H9 (cell line): ENCODE measurements at regions not wholly inside any gene's neighbourhood (a gene's known extent, or its start where the extent isn't known, plus 50 kb on each side); places are given as distances from the start of the nearest gene placed in this dataset.

Experiments
- DNase-seq: peaks from one replicate; pipeline ENCODE4 v3.0.0-alpha.2; 2017
- H2AFZ ChIP-seq: one replicate; pipeline ENCODE4 v1.6.1; 2013; ENCODE audit warnings: mild to moderate bottlenecking, low read length, control low read depth, moderate library complexity
- H2AK5ac ChIP-seq: 2 replicates; pipeline ENCODE4 v1.6.1; 2013; ENCODE audit warnings: low read length, control low read depth, mixed read lengths; ENCODE audit not compliant: insufficient read length
- H2BK120ac ChIP-seq: one replicate; pipeline ENCODE4 v1.6.1; 2013; ENCODE audit warnings: low read depth, mild to moderate bottlenecking, low read length, control low read depth, inconsistent platforms; ENCODE audit not compliant: poor library complexity, severe bottlenecking
- H2BK12ac ChIP-seq: 2 replicates; pipeline ENCODE4 v1.6.1; 2013; ENCODE audit warnings: low read length, control low read depth, mixed read lengths, low read depth; ENCODE audit not compliant: insufficient read length
- H2BK15ac ChIP-seq: 2 replicates; pipeline ENCODE4 v1.6.1; 2013; ENCODE audit warnings: low read depth, low read length, control low read depth
- H2BK20ac ChIP-seq: one replicate; pipeline ENCODE4 v1.6.1; 2013; ENCODE audit warnings: low read depth, mild to moderate bottlenecking, low read length, control low read depth, inconsistent platforms; ENCODE audit not compliant: poor library complexity, severe bottlenecking
- H2BK5ac ChIP-seq: 2 replicates; pipeline ENCODE4 v1.6.1; 2013; ENCODE audit warnings: low read length, control low read depth, mixed read lengths; ENCODE audit not compliant: insufficient read length
- H3K14ac ChIP-seq: 2 replicates; pipeline ENCODE4 v1.6.1; 2013; ENCODE audit warnings: low read length, control low read depth; ENCODE audit not compliant: insufficient read depth
- H3K18ac ChIP-seq: 2 replicates; pipeline ENCODE4 v1.6.1; 2013; ENCODE audit warnings: low read depth, mild to moderate bottlenecking, mixed read lengths, low read length, control low read depth; ENCODE audit not compliant: insufficient read length
- H3K23ac ChIP-seq: 2 replicates; pipeline ENCODE4 v1.6.1; 2013; ENCODE audit warnings: low read length, control low read depth, mixed read lengths, low read depth; ENCODE audit not compliant: insufficient read length
- H3K23me2 ChIP-seq: 2 replicates; pipeline ENCODE4 v1.6.1; 2013; ENCODE audit warnings: low read depth, mild to moderate bottlenecking, mixed read lengths, low read length, control low read depth; ENCODE audit not compliant: insufficient read length, poor library complexity, severe bottlenecking
- H3K27ac ChIP-seq: 2 replicates; pipeline ENCODE4 v1.5.1; 2013; ENCODE audit warnings: low read length, control low read depth, mixed read lengths, low read depth; ENCODE audit not compliant: insufficient read length
- H3K27me3 ChIP-seq: 2 replicates; pipeline ENCODE4 v1.6.1; 2013; ENCODE audit warnings: low read length, control low read depth, inconsistent platforms; ENCODE audit not compliant: insufficient read depth
- H3K4ac ChIP-seq: 2 replicates; pipeline ENCODE4 v1.6.1; 2013; ENCODE audit warnings: low read depth, mild to moderate bottlenecking, control low read depth, inconsistent platforms, low read length, moderate library complexity
- H3K4me1 ChIP-seq: 2 replicates; pipeline ENCODE4 v1.6.1; 2013; ENCODE audit warnings: low read length, control low read depth, inconsistent platforms; ENCODE audit not compliant: insufficient read depth
- H3K4me2 ChIP-seq: 2 replicates; pipeline ENCODE4 v1.6.1; 2013; ENCODE audit warnings: low read length, control low read depth, mixed read lengths; ENCODE audit not compliant: insufficient read length, insufficient read depth
- H3K56ac ChIP-seq: 2 replicates; pipeline ENCODE4 v1.6.1; 2013; ENCODE audit warnings: low read depth, mild to moderate bottlenecking, mixed read lengths, low read length, control low read depth; ENCODE audit not compliant: insufficient read length
- H3K79me1 ChIP-seq: 2 replicates; pipeline ENCODE4 v1.6.1; 2013; ENCODE audit warnings: low read depth, mild to moderate bottlenecking, moderate library complexity, low read length, control low read depth, inconsistent platforms; ENCODE audit not compliant: insufficient read depth, poor library complexity, severe bottlenecking
- H3K79me2 ChIP-seq: 2 replicates; pipeline ENCODE4 v1.6.1; 2013; ENCODE audit warnings: low read length, control low read depth, inconsistent platforms; ENCODE audit not compliant: insufficient read depth
- H3K9ac ChIP-seq: 2 replicates; pipeline ENCODE4 v1.6.1; 2013; ENCODE audit warnings: low read length, control low read depth, mixed read lengths; ENCODE audit not compliant: insufficient read length; ENCODE audit errors: extremely low read depth
- H3K9me3 ChIP-seq: one replicate; pipeline ENCODE4 v1.6.1; 2013; ENCODE audit warnings: low read depth, low read length, inconsistent platforms; ENCODE audit not compliant: control insufficient read depth
- H3T11ph ChIP-seq: one replicate; pipeline ENCODE4 v1.6.1; 2013; ENCODE audit warnings: mild to moderate bottlenecking, low read length, control low read depth, inconsistent platforms
- H4K20me1 ChIP-seq: one replicate; pipeline ENCODE4 v1.6.1; 2013; ENCODE audit not compliant: control insufficient read depth, insufficient read length, insufficient read depth
- H4K5ac ChIP-seq: 2 replicates; pipeline ENCODE4 v1.6.1; 2013; ENCODE audit warnings: low read depth, mild to moderate bottlenecking, mixed read lengths, low read length, control low read depth; ENCODE audit not compliant: insufficient read length
- H4K8ac ChIP-seq: replicated peaks from 2 replicates; pipeline ENCODE4 v1.6.1; 2013; ENCODE audit warnings: low read length, control low read depth, mixed read lengths, low read depth; ENCODE audit not compliant: insufficient read length
- H4K91ac ChIP-seq: 2 replicates; pipeline ENCODE4 v1.6.1; 2013; ENCODE audit warnings: low read depth, mild to moderate bottlenecking, moderate library complexity, mixed read lengths, low read length, control low read depth; ENCODE audit not compliant: insufficient read length
- H3K27ac Mint-ChIP-seq, 3 experiments: 2 replicates in 2 of 3; 3 replicates in 1 of 3; pipeline ENCODE4 v1.8.0; 2020 to 2021; ENCODE audit warnings: mixed read lengths in 3 of 3, mild to moderate bottlenecking in 1 of 3, moderate library complexity in 1 of 3
- H3K27me3 Mint-ChIP-seq: 2 replicates; pipeline ENCODE4 v1.8.0; 2021; ENCODE audit warnings: low read depth, mild to moderate bottlenecking, moderate library complexity, mixed read lengths
- H3K36me3 Mint-ChIP-seq, 3 experiments: 2 replicates in 2 of 3; 3 replicates in 1 of 3; pipeline ENCODE4 v1.8.0; 2020 to 2021; ENCODE audit warnings: low read depth in 3 of 3, mixed read lengths in 3 of 3; ENCODE audit not compliant: insufficient read depth in 1 of 3
- H3K4me1 Mint-ChIP-seq, 2 experiments: 2 replicates each; pipeline ENCODE4 v1.8.0; 2020; ENCODE audit warnings: mixed read lengths in 2 of 2
- H3K4me3 Mint-ChIP-seq, 2 experiments: 2 replicates in 1 of 2; 3 replicates in 1 of 2; pipeline ENCODE4 v1.8.0; 2020 to 2021; ENCODE audit warnings: mild to moderate bottlenecking in 2 of 2, mixed read lengths in 2 of 2, moderate library complexity in 1 of 2
- H3K9me3 Mint-ChIP-seq, 2 experiments: 2 replicates in 1 of 2; 3 replicates in 1 of 2; pipeline ENCODE4 v1.8.0; 2020; ENCODE audit warnings: mild to moderate bottlenecking in 2 of 2, mixed read lengths in 2 of 2, moderate library complexity in 1 of 2
- CTCF ChIP-seq: fragments of 200-600 bp; sonication (generic); conservative IDR thresholded peaks from 3 replicates; pipeline ENCODE4 v1.8.0; 2021; ENCODE audit warnings: antibody characterized with exemption, mild to moderate bottlenecking
- WGBS: extraction: QIAGEN DNeasy Blood & Tissue Kit; methylation state at CpG from one replicate; pipeline ENCODE4 v1.1.7; 2013; ENCODE audit warnings: missing lambda C conversion rate, low lambda C conversion rate, mixed read lengths; ENCODE audit not compliant: insufficient read length; ENCODE audit errors: extremely low coverage; 5-methylcytosine and 5-hydroxymethylcytosine counted together

GRCh38 chr2:59889305-59889704 is 664.1 kb downstream of the BCL11A start:
- Histone ChIP-seq H4K5ac (no peak overlapping the region), H2BK120ac (no peak overlapping the region), H3K23ac (no peak overlapping the region), H3K18ac (no peak overlapping the region), H3T11ph (no peak overlapping the region), H3K27ac (no peak overlapping the region), H3K27me3 (no peaks in the 10 kb centered on the region), H3K56ac (no peak overlapping the region), H2AK5ac (no peak overlapping the region), H3K9me3 (no peaks in the 10 kb centered on the region), H2AFZ (no peak overlapping the region), H3K9ac (no peak overlapping the region), H2BK12ac (no peak overlapping the region), H2BK20ac (no peak overlapping the region), H4K91ac (no peak overlapping the region), H3K4me1 (peaks cover 4% of the 10 kb centered on the region), H3K14ac (no peak overlapping the region), H4K20me1 (no peaks in the 10 kb centered on the region), H2BK5ac (no peak overlapping the region), H3K79me2 (no peaks in the 10 kb centered on the region), H3K23me2 (no peaks in the 10 kb centered on the region), H3K79me1 (no peaks in the 10 kb centered on the region), H3K4me2 (no peak overlapping the region), H4K8ac (no peak overlapping the region), H2BK15ac (no peak overlapping the region), H3K4ac (no peak overlapping the region)
- H3K9me3 Mint-ChIP-seq = no peaks in the 10 kb centered on the region; a peak in 1 of 5 replicates
- TF ChIP-seq CTCF = no peak
- H3K36me3 Mint-ChIP-seq = peaks cover 0 to 4% (median 3%) of the 10 kb centered on the region in 3 experiments; a peak in 3 of 7 replicates
- no peak for DNase-seq
- H3K4me3 Mint-ChIP-seq = no peak overlapping the region
- H3K27ac Mint-ChIP-seq = no peak overlapping the region
- no peaks in the 10 kb centered on the region; the same call in 1 of the 2 replicates for H3K27me3 Mint-ChIP-seq
- peaks cover 24 to 40% of the 10 kb centered on the region in 2 experiments for H3K4me1 Mint-ChIP-seq
- no CpG with 5 or more reads among the region's 8 CpGs for WGBS
